ENCODE measurements at regions not wholly inside any gene's neighbourhood (a gene's known extent, or its start where the extent isn't known, plus 50 kb on each side); places are given as distances from the start of the nearest gene placed in this dataset.
"Not testable (repeated sequence)": the region's sequence is repeated elsewhere in the genome, so short reads cannot be mapped to it uniquely, and the experiment has no call there.

DNA sequence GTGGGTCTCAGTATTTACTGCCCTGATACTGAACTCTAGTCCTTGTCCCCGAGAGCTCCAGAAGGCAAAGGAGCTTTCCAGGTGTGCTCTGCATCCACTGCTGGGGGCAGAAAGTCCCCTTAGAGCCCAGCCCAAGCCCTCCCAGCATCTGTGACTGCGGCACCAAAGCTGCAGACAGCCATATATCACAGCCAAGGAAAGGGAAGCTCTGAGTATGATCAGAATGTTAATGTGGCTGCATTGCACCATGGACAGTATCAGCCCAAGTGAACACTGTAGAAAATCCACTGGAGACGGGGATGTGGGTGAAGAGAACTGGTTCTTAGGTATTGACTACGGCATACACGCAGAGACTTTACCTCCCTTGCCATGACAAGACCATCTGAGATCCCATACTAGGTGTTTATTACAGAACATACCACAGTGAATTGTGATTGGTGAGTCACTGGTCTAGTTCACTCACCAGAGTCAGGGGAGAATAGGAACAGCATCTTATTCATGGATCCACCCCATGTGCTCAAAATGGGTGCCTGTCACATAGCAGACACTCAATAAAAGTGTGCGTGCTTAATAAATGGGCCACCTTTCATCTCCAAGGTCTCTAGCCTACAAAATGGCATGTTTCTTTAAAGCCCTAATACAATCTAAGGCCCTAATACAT lies 170.3 kb downstream of the HHIPL2 start:
- H3K4me3 ChIP-seq (ENCODE audit: low read depth, low read length), result no peak overlapping the region
- DNase-seq, result no peak
- TF ChIP-seq CTCF (IDR thresholded peaks at IDR 0.05; ENCODE audit: low read depth, low read length, missing control alignments), result no peak
- no peaks in the 10 kb centered on the region for H3K27me3 ChIP-seq (replicated peaks)
- no peaks in the 10 kb centered on the region for H3K36me3 ChIP-seq (replicated peaks)
- in situ Hi-C loops (cut with HindIII; ENCODE audit: low pct_ligation_motif_present, low sequenced_read_pairs), result no loop called here
- H3K27ac ChIP-seq, result no peak overlapping the region

DNA sequence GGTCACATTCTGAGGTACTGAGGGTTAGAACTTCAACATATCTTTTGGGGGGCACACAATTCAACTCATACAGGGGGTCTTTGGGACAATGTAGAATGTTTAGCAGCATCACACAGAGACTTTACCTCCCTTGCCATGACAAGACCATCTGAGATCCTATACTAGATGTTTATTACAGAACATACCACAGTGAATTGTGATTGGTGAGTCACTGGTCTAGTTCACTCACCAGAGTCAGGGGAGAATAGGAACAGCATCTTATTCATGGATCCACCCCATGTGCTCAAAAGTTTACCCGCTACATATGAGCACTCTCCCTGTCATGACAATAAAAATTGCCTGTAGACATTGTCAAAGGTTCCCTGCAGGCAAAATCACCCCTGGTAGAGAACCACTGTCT lies 171.1 kb downstream of the HHIPL2 start:
- DNase-seq; H3K27ac ChIP-seq; H3K27me3 ChIP-seq (replicated peaks); H3K36me3 ChIP-seq (replicated peaks); in situ Hi-C loops (cut with HindIII; ENCODE audit: low pct_ligation_motif_present, low sequenced_read_pairs); H3K4me3 ChIP-seq (ENCODE audit: low read depth, low read length): not testable (repeated sequence)

DNA sequence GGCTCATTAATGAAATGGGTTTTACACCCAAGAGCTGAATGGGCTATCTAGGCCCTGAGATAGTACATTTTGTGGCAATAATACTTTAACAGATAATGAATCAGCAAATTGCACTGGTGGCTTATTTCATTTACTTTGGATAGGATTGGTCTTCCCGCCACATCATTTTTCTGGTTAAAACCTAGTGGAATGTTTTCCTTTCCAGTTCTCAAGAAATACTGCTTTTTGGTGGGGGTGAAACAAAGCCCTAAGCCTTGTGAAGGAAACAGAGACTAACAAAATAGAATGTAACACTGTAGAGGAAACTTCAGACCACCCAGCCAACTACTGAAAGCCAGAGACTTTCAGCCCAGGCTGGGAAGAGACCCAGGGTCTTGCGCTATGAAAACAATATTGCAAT lies 172.2 kb downstream of the HHIPL2 start:
- in situ Hi-C loops (cut with HindIII; ENCODE audit: low pct_ligation_motif_present, low sequenced_read_pairs), result no loop called here
- no peak for DNase-seq
- H3K4me3 ChIP-seq (ENCODE audit: low read depth, low read length), result no peak overlapping the region
- no peaks in the 10 kb centered on the region for H3K36me3 ChIP-seq (replicated peaks)
- no peaks in the 10 kb centered on the region for H3K27me3 ChIP-seq (replicated peaks)
- TF ChIP-seq CTCF (IDR thresholded peaks at IDR 0.05; ENCODE audit: low read depth, low read length, missing control alignments), result no peak
- no peak overlapping the region for H3K27ac ChIP-seq

GRCh38 chr1:222373831-222374602 lies 173.9 kb downstream of the HHIPL2 start:
- no peak for DNase-seq
- H3K36me3 ChIP-seq (replicated peaks), result no peaks in the 10 kb centered on the region
- in situ Hi-C loops (cut with HindIII; ENCODE audit: low pct_ligation_motif_present, low sequenced_read_pairs), result no loop called here
- no peak overlapping the region for H3K27ac ChIP-seq
- no peak for TF ChIP-seq CTCF (IDR thresholded peaks at IDR 0.05; ENCODE audit: low read depth, low read length, missing control alignments)
- no peak overlapping the region for H3K4me3 ChIP-seq (ENCODE audit: low read depth, low read length)
- H3K27me3 ChIP-seq (replicated peaks), result no peaks in the 10 kb centered on the region

GRCh38 chr1:222373216-222373615 lies 174.7 kb downstream of the HHIPL2 start:
- Histone ChIP-seq H3K27me3 (replicated peaks) (no peaks in the 10 kb centered on the region), H3K27ac (no peak overlapping the region), H3K4me3 (ENCODE audit: low read depth, low read length) (no peak overlapping the region), H3K36me3 (replicated peaks) (no peaks in the 10 kb centered on the region)
- in situ Hi-C loops (cut with HindIII; ENCODE audit: low pct_ligation_motif_present, low sequenced_read_pairs), result no loop called here
- DNase-seq, result no peak
- TF ChIP-seq CTCF (IDR thresholded peaks at IDR 0.05; ENCODE audit: low read depth, low read length, missing control alignments), result no peak

DNA sequence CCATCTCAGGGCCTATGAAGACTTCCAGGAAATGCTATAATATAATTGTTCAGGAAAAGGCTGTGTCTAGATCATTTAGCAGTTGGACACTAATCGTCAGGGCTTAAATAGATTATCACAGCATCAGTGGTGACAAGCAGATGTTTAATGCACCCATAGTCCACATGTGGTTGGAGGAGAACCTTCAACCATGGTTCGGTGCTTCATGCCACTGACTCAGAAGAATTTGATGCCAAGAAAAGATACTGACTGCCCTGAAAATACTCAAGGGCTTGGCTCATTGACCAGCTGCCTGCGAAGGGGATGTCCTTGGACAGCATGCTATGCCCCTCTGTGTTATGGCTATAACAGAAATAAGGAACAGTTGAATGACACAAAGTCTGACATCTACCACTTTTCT lies 175.7 kb downstream of the HHIPL2 start:
- no peak for DNase-seq
- H3K27ac ChIP-seq, result no peak overlapping the region
- no peak for TF ChIP-seq CTCF (IDR thresholded peaks at IDR 0.05; ENCODE audit: low read depth, low read length, missing control alignments)

More for the DNA sequence above, 175.7 kb downstream of the HHIPL2 start:
- Histone ChIP-seq H3K4me3 (ENCODE audit: low read depth, low read length) (no peak overlapping the region), H3K36me3 (replicated peaks) (no peaks in the 10 kb centered on the region), H3K27me3 (replicated peaks) (no peaks in the 10 kb centered on the region)
- in situ Hi-C loops (cut with HindIII; ENCODE audit: low pct_ligation_motif_present, low sequenced_read_pairs), result no loop called here

All from brain microvascular endothelial cell (primary cell).